Right lobe of liver (tissue), 4 donors: ENCODE measurements at regions not wholly inside any gene's neighbourhood (a gene's known extent, or its start where the extent isn't known, plus 50 kb on each side); places are given as distances from the start of the nearest gene placed in this dataset.

Experiments
- POLR2A ChIP-seq: fragments of 450-650 bp; IDR thresholded peaks from one replicate; pipeline ENCODE4 v1.6.1; 2017; ENCODE audit warnings: antibody characterized with exemption, mild to moderate bottlenecking
- TF ChIP-seq, protein P1 (sequence below), 4 donors: fragments of 200-600 bp in 3 of 4; fragments of 450-650 bp in 1 of 4; IDR thresholded peaks; one replicate each; pipeline versions ENCODE4 v1.5.1 to v1.8.0; 2016 to 2022; ENCODE audit warnings: antibody characterized with exemption in 4 of 4, mild to moderate bottlenecking in 2 of 4
- donor health status: DM: no; HTN: no; CAD: no.
- donor health status: DM: no; HTN: no; CAD: no.
- donor health status: DM: no; HTN: yes; CAD: no.

- TF ChIP-seq, protein P1, sequence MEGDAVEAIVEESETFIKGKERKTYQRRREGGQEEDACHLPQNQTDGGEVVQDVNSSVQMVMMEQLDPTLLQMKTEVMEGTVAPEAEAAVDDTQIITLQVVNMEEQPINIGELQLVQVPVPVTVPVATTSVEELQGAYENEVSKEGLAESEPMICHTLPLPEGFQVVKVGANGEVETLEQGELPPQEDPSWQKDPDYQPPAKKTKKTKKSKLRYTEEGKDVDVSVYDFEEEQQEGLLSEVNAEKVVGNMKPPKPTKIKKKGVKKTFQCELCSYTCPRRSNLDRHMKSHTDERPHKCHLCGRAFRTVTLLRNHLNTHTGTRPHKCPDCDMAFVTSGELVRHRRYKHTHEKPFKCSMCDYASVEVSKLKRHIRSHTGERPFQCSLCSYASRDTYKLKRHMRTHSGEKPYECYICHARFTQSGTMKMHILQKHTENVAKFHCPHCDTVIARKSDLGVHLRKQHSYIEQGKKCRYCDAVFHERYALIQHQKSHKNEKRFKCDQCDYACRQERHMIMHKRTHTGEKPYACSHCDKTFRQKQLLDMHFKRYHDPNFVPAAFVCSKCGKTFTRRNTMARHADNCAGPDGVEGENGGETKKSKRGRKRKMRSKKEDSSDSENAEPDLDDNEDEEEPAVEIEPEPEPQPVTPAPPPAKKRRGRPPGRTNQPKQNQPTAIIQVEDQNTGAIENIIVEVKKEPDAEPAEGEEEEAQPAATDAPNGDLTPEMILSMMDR (IDR thresholded peaks at IDR 0.05), result no peak
- no peak for TF ChIP-seq POLR2A
Measured at GRCh38 chr4:96009427-96010119, 169.7 kb downstream of the PDHA2 start.
